PC-9 (cell line): ENCODE measurements at regions not wholly inside any gene's neighbourhood (a gene's known extent, or its start where the extent isn't known, plus 50 kb on each side); places are given as distances from the start of the nearest gene placed in this dataset.
"Not testable (repeated sequence)": the region's sequence is repeated elsewhere in the genome, so short reads cannot be mapped to it uniquely, and the experiment has no call there.

ENCODE experiments used
- BruUV-seq: library from RNA; stranded (reverse); fragments of 400-500 nt; replicated peaks from 2 replicates; lab custom pipeline; 2021; lab: Mats Ljungman, UMichigan
- CTCF ChIA-PET: fragments of 300-600 bp; sonication (Branson Sonifier 250); formaldehyde crosslinking; loops from one replicate; lab custom pipeline; 2022; ENCODE audit warnings: antibody characterized with exemption; lab: Charles Lee
- POLR2A ChIA-PET: fragments of 300-600 bp; sonication (Branson Sonifier 250); formaldehyde crosslinking; loops from one replicate; lab custom pipeline; 2022; ENCODE audit warnings: antibody characterized with exemption; ENCODE audit not compliant: unreplicated experiment; lab: Charles Lee
- DNase-seq, 2 experiments: peaks; one replicate each; pipeline versions ENCODE4 v3.0.0 to v3.0.0-alpha.2; 2015 to 2022; ENCODE audit warnings: mixed read lengths in 1 of 2
- H2AFZ ChIP-seq: fragments of 200-600 bp; sonication (generic); 2 replicates; pipeline ENCODE4 v1.8.1; 2017; ENCODE audit warnings: antibody characterized with exemption
- H3F3A ChIP-seq: fragments of 200-600 bp; sonication (generic); 2 replicates; pipeline ENCODE4 v1.8.1; 2017; ENCODE audit warnings: antibody characterized with exemption, mild to moderate bottlenecking, low read depth; ENCODE audit not compliant: insufficient read depth
- H3K27ac ChIP-seq: fragments of 200-600 bp; sonication (generic); 2 replicates; pipeline ENCODE4 v1.6.1; 2016; ENCODE audit warnings: mixed run types
- H3K27me3 ChIP-seq: fragments of 200-600 bp; sonication (generic); 2 replicates; pipeline ENCODE4 v1.6.1; 2016; ENCODE audit warnings: low read depth, mixed run types; ENCODE audit not compliant: insufficient read depth
- H3K36me3 ChIP-seq: fragments of 200-600 bp; sonication (generic); 2 replicates; pipeline ENCODE4 v1.6.1; 2016; ENCODE audit warnings: low read depth, mixed run types
- H3K4me1 ChIP-seq: fragments of 200-600 bp; sonication (generic); replicated peaks from 2 replicates; pipeline ENCODE4 v1.6.1; 2016; ENCODE audit warnings: mixed run types; ENCODE audit not compliant: insufficient read depth
- H3K4me2 ChIP-seq: fragments of 200-600 bp; sonication (generic); 2 replicates; pipeline ENCODE4 v1.6.1; 2017; ENCODE audit warnings: mixed run types
- H3K4me3 ChIP-seq: fragments of 200-600 bp; sonication (generic); 2 replicates; pipeline ENCODE4 v1.6.1; 2016; ENCODE audit warnings: mixed run types
- H3K79me2 ChIP-seq: fragments of 200-600 bp; sonication (generic); 2 replicates; pipeline ENCODE4 v1.6.1; 2017; ENCODE audit warnings: low read depth, mixed run types
- H3K9me2 ChIP-seq: fragments of 200-600 bp; sonication (generic); 2 replicates; pipeline ENCODE4 v1.8.1; 2017; ENCODE audit warnings: mild to moderate bottlenecking; ENCODE audit not compliant: insufficient read depth
- H3K9me3 ChIP-seq: fragments of 200-600 bp; sonication (generic); 2 replicates; pipeline ENCODE4 v1.8.1; 2016; ENCODE audit warnings: low read depth; ENCODE audit not compliant: insufficient read depth
- H4K20me1 ChIP-seq: fragments of 200-600 bp; sonication (generic); 2 replicates; pipeline ENCODE4 v1.8.1; 2017; ENCODE audit not compliant: insufficient read depth
- EZH2 ChIP-seq: fragments of 200-600 bp; sonication (generic); IDR thresholded peaks from 2 replicates; pipeline ENCODE4 v1.8.0; 2017; ENCODE audit warnings: antibody characterized with exemption, low read depth
- intact Hi-C: fragments of 100-400 bp; cut with micrococcal nuclease; formaldehyde crosslinking; loops from one replicate; pipeline ENCODE4 v1.10.0; 2022; ENCODE audit not compliant: unreplicated experiment
- TF ChIP-seq, protein P1 (sequence below): fragments of 200-600 bp; sonication (generic); conservative IDR thresholded peaks from 2 replicates; pipeline ENCODE4 v1.6.1; 2017; ENCODE audit warnings: mixed run types, antibody characterized with exemption, mild to moderate bottlenecking, moderate library complexity

DNA sequence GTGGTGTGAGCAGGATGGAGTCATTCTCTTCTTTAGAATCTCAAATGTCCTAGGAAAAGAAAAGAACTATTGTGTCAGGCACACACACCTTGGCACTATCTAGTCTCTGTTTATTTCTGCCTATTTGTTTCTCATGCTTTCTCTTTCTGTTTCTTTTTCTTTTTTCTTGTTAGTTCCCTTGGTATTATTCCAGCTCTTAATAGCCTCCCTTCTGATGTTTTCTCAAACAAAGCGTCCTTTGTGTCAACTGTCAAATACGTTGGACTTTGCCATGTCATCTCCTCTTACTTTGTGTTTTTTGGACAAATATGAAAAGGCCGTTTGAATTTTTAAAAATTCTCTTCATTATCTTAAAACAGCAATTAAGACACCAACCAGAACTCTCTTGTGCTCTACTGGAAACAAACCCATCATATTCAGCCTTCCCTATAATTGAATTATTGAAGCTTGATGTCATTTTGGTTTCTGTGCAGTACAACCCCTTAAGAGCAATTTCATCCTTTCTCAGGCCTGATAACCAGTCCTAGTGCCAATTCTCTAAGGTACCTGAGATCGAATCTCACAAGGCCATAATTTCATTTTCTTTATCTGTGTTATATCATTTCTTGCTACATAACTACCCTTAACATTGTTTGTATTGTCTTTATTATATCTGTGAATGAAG lies 497.8 kb upstream of the NRP1 start:
- POLR2A ChIA-PET, result no interaction called here
- TF ChIP-seq EZH2, result no peak
- TF ChIP-seq, protein P1, sequence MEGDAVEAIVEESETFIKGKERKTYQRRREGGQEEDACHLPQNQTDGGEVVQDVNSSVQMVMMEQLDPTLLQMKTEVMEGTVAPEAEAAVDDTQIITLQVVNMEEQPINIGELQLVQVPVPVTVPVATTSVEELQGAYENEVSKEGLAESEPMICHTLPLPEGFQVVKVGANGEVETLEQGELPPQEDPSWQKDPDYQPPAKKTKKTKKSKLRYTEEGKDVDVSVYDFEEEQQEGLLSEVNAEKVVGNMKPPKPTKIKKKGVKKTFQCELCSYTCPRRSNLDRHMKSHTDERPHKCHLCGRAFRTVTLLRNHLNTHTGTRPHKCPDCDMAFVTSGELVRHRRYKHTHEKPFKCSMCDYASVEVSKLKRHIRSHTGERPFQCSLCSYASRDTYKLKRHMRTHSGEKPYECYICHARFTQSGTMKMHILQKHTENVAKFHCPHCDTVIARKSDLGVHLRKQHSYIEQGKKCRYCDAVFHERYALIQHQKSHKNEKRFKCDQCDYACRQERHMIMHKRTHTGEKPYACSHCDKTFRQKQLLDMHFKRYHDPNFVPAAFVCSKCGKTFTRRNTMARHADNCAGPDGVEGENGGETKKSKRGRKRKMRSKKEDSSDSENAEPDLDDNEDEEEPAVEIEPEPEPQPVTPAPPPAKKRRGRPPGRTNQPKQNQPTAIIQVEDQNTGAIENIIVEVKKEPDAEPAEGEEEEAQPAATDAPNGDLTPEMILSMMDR, result no peak
- Histone ChIP-seq H3F3A (no peaks in the 10 kb centered on the region), H3K9me2 (no peaks in the 10 kb centered on the region), H2AFZ (no peak overlapping the region), H4K20me1 (no peaks in the 10 kb centered on the region), H3K79me2 (no peaks in the 10 kb centered on the region), H3K4me1 (no peaks in the 10 kb centered on the region), H3K4me3 (no peak overlapping the region), H3K27me3 (no peaks in the 10 kb centered on the region), H3K4me2 (no peak overlapping the region), H3K27ac (no peak overlapping the region), H3K36me3 (no peaks in the 10 kb centered on the region), H3K9me3 (no peaks in the 10 kb centered on the region)
- no TSS peak for BruUV-seq
- CTCF ChIA-PET, result no interaction called here
- intact Hi-C loops, result no loop called here
- DNase-seq, result no peak

DNA sequence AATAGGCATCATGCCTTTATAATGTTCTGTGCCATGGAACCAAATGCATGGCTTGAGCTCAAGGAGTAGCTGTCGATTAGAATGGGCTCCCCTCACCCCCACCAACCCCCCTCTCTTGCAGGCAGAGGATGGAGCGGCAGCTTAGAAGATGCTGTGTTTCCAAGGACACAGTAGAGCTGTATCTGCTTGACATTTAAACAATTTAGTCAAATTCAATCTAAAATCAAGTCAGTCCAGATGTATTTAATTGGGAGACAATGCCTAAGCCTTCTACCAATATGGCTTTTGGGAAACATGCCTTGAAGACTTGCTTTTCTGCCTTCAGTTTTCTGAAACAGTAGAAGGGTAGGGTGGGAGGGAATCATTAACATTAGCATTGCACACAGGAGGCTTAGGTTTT lies 497.1 kb upstream of the NRP1 start:
- Histone ChIP-seq H3K4me2 (no peak overlapping the region), H3K27ac (no peak overlapping the region), H3K36me3 (no peaks in the 10 kb centered on the region), H3K79me2 (no peaks in the 10 kb centered on the region), H3K4me1 (no peaks in the 10 kb centered on the region), H3F3A (no peaks in the 10 kb centered on the region), H3K27me3 (no peaks in the 10 kb centered on the region), H3K9me2 (no peaks in the 10 kb centered on the region), H2AFZ (no peak overlapping the region), H4K20me1 (no peaks in the 10 kb centered on the region), H3K4me3 (no peak overlapping the region), H3K9me3 (no peaks in the 10 kb centered on the region)
- TF ChIP-seq, protein P1, result no peak
- TF ChIP-seq EZH2, result no peak
- no peak for DNase-seq
- intact Hi-C loops, result no loop called here
- ChIA-PET POLR2A (no interaction called here), CTCF (no interaction called here)
- BruUV-seq, result no TSS peak

DNA sequence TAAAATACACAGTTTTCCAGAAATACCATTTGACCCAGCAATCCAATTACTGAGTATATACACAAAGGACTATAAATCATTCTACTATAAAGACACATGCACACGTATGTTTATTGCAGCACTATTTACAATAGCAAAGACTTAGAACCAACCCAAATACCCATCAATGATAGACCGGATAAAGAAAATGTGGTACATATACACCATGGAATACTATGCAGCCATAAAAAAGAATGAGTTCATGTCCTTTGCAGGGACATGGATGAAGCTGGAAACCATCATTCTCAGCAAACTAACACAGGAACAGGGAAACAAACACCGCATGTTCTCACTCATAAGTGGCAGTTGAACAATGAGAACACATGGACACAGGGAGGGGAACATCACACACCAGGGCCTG lies 495.4 kb upstream of the NRP1 start:
- not testable (repeated sequence) for BruUV-seq

DNA sequence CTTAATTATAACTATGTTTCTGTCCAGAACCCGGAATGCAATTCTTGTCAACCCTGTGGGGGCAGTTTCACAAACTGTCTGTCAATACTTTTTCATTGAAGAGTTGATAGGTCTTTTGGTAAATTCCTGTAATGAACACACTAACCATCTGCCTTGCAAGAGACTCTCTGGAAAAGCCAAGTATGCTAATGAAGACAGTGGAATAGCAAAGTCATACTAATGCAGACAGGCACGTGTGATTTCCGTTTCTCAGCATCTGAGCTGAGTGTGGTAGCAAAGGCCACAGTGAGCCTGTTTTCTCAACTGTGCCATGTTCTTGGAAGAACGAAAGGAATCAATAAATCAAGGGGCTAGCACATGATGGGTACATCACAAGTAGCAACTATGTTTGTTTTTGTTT lies 494.1 kb upstream of the NRP1 start:
- no peak overlapping the region for H3K4me3 ChIP-seq
- H3K9me3 ChIP-seq, result no peaks in the 10 kb centered on the region
- POLR2A ChIA-PET, result no interaction called here
- intact Hi-C loops, result no loop called here
- H3K79me2 ChIP-seq, result no peaks in the 10 kb centered on the region
- no peaks in the 10 kb centered on the region for H4K20me1 ChIP-seq
- H3K27ac ChIP-seq, result no peak overlapping the region
- no peak overlapping the region for H3K4me2 ChIP-seq
- no peaks in the 10 kb centered on the region for H3K9me2 ChIP-seq
- H3K36me3 ChIP-seq, result no peaks in the 10 kb centered on the region
- TF ChIP-seq, protein P1, result no peak
- no peak for TF ChIP-seq EZH2
- no peaks in the 10 kb centered on the region for H3K4me1 ChIP-seq
- no peaks in the 10 kb centered on the region for H3K27me3 ChIP-seq
- CTCF ChIA-PET, result no interaction called here
- H3F3A ChIP-seq, result no peaks in the 10 kb centered on the region
- BruUV-seq, result no TSS peak
- H2AFZ ChIP-seq, result no peak overlapping the region
- DNase-seq, result no peak

More for the DNA sequence above, 495.4 kb upstream of the NRP1 start:
- H3K9me2 ChIP-seq, H3F3A ChIP-seq, intact Hi-C loops, H3K4me2 ChIP-seq, H3K36me3 ChIP-seq, POLR2A ChIA-PET, H3K79me2 ChIP-seq, CTCF ChIA-PET, H4K20me1 ChIP-seq, H3K4me3 ChIP-seq, H3K9me3 ChIP-seq, DNase-seq, H2AFZ ChIP-seq, H3K27me3 ChIP-seq, H3K27ac ChIP-seq, H3K4me1 ChIP-seq: not testable (repeated sequence)
